ENCODE measurements at regions not wholly inside any gene's neighbourhood (a gene's known extent, or its start where the extent isn't known, plus 50 kb on each side); places are given as distances from the start of the nearest gene placed in this dataset.
A peak's percentile ranks its signal among the peaks of the same experiment; 100 is the strongest.

DNA sequence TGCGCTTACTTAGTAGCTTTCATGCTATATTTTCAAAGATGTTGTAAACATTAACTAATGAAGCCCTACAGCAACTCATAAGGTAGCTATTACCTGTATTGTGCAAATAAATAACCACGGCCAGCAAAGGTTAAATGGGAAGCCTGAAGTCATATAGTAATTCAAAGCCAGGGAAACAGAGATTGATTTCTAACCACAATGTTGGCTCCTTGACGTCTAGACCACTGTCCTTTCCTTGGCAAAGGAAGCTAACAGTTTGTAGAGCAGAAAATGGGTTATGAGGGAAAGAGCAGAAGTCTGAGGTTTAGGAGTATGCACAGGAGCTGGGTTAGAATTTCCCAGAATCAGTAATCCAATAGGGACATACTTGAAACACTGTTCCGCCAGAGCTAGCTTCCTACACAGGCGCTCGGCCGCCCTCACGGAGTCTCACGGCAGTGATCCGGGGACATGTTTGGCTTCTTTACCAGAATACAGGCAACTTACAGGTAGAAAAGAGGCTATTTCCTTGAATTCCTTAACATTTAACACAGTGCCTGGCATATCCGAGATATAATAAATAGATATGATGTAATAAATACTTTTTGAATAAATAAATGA lies 298.8 kb upstream of the LYPLAL1 start:
- ChIA-PET CTCF (interaction anchor here (1.1 kb wide), 1 partner anchor 73 kb away, joined by 3 read pairs; no protein-coding TSS in a partner anchor), POLR2A (no interaction called here)
- H3K4me1 ChIP-seq = peaks cover 24% of the 10 kb centered on the region
- H3K4me3 ChIP-seq = no peak overlapping the region
- TF ChIP-seq ZC3H11A (IDR thresholded peaks at IDR 0.05) (no peak), RFX5 (IDR thresholded peaks at IDR 0.05) (no peak), ZNF302 (CRISPR knock-in tag; IDR thresholded peaks at IDR 0.05) (no peak), POLR2AphosphoS2 (conservative IDR thresholded peaks at IDR 0.05; ENCODE audit: low read length) (no peak), HDAC2 (IDR thresholded peaks at IDR 0.05) (no peak)
- TF ChIP-seq, protein P1, sequence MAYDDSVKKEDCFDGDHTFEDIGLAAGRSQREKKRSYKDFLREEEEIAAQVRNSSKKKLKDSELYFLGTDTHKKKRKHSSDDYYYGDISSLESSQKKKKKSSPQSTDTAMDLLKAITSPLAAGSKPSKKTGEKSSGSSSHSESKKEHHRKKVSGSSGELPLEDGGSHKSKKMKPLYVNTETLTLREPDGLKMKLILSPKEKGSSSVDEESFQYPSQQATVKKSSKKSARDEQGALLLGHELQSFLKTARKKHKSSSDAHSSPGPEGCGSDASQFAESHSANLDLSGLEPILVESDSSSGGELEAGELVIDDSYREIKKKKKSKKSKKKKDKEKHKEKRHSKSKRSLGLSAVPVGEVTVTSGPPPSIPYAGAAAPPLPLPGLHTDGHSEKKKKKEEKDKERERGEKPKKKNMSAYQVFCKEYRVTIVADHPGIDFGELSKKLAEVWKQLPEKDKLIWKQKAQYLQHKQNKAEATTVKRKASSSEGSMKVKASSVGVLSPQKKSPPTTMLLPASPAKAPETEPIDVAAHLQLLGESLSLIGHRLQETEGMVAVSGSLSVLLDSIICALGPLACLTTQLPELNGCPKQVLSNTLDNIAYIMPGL (CRISPR knock-in tag; IDR thresholded peaks at IDR 0.05; ENCODE audit: borderline replicate concordance) = no peak
- WGBS (ENCODE audit: missing lambda C conversion rate) = 86% methylated on average over 11 of the region's 11 CpGs
- H3K27ac ChIP-seq = peak overlapping the region; percentile 53 to 80; a peak in 5 of 6 replicates
- DNase-seq (ENCODE audit: low read depth in 1 of 2, low spot score in 1 of 2) = no peak
- H3K9me3 ChIP-seq = no peaks in the 10 kb centered on the region
- peak overlapping the region; percentile 35; the same call in 2 of the 3 replicates for H3K4me2 ChIP-seq
- ATAC-seq = no peak
- no peak for FAIRE-seq

- TF ChIP-seq FOSL2 (IDR thresholded peaks at IDR 0.05) (no peak), FOSL2 (CRISPR knock-in tag; IDR thresholded peaks at IDR 0.05) (0 out of 2 replicates have a peak, but pooled peaks have one; percentile 4), ZC3H11A (IDR thresholded peaks at IDR 0.05) (no peak), RCOR1 (IDR thresholded peaks at IDR 0.05; ENCODE audit: low read depth, low read length) (no peak), ZNF302 (CRISPR knock-in tag; IDR thresholded peaks at IDR 0.05) (no peak), REST (IDR thresholded peaks at IDR 0.05) (no peak), SREBF2 (IDR thresholded peaks at IDR 0.05) (no peak), HDAC2 (IDR thresholded peaks at IDR 0.05) (no peak), FOSB (CRISPR knock-in tag; IDR thresholded peaks at IDR 0.05) (no peak), BHLHE40 (IDR thresholded peaks at IDR 0.05; ENCODE audit: low read depth, low read length) (no peak), TFCP2L1 (CRISPR knock-in tag; IDR thresholded peaks at IDR 0.05) (no peak), POLR2AphosphoS2 (conservative IDR thresholded peaks at IDR 0.05; ENCODE audit: low read length) (no peak), ZSCAN20 (CRISPR knock-in tag; IDR thresholded peaks at IDR 0.05) (no peak), MAX (IDR thresholded peaks at IDR 0.05) (no peak), MAZ (IDR thresholded peaks at IDR 0.05; ENCODE audit: borderline replicate concordance, low read depth, low read length) (no peak), ATOH8 (CRISPR knock-in tag; IDR thresholded peaks at IDR 0.05; ENCODE audit: low read depth) (no peak), GATA3 (IDR thresholded peaks at IDR 0.05; ENCODE audit: borderline replicate concordance) (no peak), NFE2L2 (conservative IDR thresholded peaks at IDR 0.05; ENCODE audit: low read length) (peak; percentile 92), POLR2A (IDR thresholded peaks at IDR 0.05; ENCODE audit: low read length) (no peak), MAFK (IDR thresholded peaks at IDR 0.05; ENCODE audit: partially characterized antibody) (peak; percentile 96)
- TF ChIP-seq, protein P2, sequence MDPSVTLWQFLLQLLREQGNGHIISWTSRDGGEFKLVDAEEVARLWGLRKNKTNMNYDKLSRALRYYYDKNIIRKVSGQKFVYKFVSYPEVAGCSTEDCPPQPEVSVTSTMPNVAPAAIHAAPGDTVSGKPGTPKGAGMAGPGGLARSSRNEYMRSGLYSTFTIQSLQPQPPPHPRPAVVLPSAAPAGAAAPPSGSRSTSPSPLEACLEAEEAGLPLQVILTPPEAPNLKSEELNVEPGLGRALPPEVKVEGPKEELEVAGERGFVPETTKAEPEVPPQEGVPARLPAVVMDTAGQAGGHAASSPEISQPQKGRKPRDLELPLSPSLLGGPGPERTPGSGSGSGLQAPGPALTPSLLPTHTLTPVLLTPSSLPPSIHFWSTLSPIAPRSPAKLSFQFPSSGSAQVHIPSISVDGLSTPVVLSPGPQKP (IDR thresholded peaks at IDR 0.05; ENCODE audit: low read depth, low read length) = no peak
- TF ChIP-seq, protein P3, sequence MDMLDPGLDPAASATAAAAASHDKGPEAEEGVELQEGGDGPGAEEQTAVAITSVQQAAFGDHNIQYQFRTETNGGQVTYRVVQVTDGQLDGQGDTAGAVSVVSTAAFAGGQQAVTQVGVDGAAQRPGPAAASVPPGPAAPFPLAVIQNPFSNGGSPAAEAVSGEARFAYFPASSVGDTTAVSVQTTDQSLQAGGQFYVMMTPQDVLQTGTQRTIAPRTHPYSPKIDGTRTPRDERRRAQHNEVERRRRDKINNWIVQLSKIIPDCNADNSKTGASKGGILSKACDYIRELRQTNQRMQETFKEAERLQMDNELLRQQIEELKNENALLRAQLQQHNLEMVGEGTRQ (IDR thresholded peaks at IDR 0.05) = no peak
Observed at GRCh38 chr1:218878369-218878768, 295.3 kb upstream of the LYPLAL1 start.

More at GRCh38 chr1:218878369-218878768, 295.3 kb upstream of the LYPLAL1 start:
- no peak for ATAC-seq
- WGBS (ENCODE audit: missing lambda C conversion rate) = 90% methylated on average over 1 of the region's 1 CpG
- CTCF ChIA-PET = interaction anchor here (0.6 to 0.7 kb wide), 3 partner anchors 25 to 472 kb away, joined by 3 to 5 read pairs (median 3); no protein-coding TSS in a partner anchor
- POLR2A ChIA-PET = interaction anchor here (0.6 kb wide), 1 partner anchor 149 kb away, joined by 3 read pairs; no protein-coding TSS in a partner anchor
- H3K27ac ChIP-seq = peak overlapping the region; percentile 20 to 72; a peak in 5 of 6 replicates
- peaks cover 24% of the 10 kb centered on the region for H3K4me1 ChIP-seq
- DNase-seq (ENCODE audit: low read depth in 1 of 2, low spot score in 1 of 2) = peak in 1 of 2 experiments; percentile 30
- H3K4me3 ChIP-seq = no peak overlapping the region
- no peaks in the 10 kb centered on the region for H3K9me3 ChIP-seq
- no peak overlapping the region for H3K4me2 ChIP-seq
- no peak for FAIRE-seq
